GM12865 (cell line): ENCODE measurements at regions not wholly inside any gene's neighbourhood (a gene's known extent, or its start where the extent isn't known, plus 50 kb on each side); places are given as distances from the start of the nearest gene placed in this dataset.

Source experiments
- DNase-seq: peaks from one replicate; pipeline ENCODE4 v3.0.0; 2010; ENCODE audit warnings: low read depth
- H3K4me3 ChIP-seq: 2 replicates; pipeline ENCODE4 v1.5.1; 2011; ENCODE audit warnings: mild to moderate bottlenecking, low read depth, low read length, control low read depth
- CTCF ChIP-seq: IDR thresholded peaks from 2 replicates; pipeline ENCODE4 v1.5.1; 2011; ENCODE audit warnings: low read length, control low read depth, low read depth, inconsistent platforms; ENCODE audit not compliant: insufficient read depth; ENCODE audit errors: missing control alignments

GRCh38 chr6:74971633-74972032, 234.2 kb downstream of the COL12A1 start:
- no peak overlapping the region for H3K4me3 ChIP-seq
- TF ChIP-seq CTCF, result no peak
- no peak for DNase-seq

- DNase-seq, result no peak
- TF ChIP-seq CTCF, result no peak
- H3K4me3 ChIP-seq, result no peak overlapping the region
Measured at GRCh38 chr6:74969591-74970267, 236.1 kb downstream of the COL12A1 start.

GRCh38 chr6:74967821-74968220, 238.0 kb downstream of the COL12A1 start:
- DNase-seq, result no peak
- H3K4me3 ChIP-seq, result no peak overlapping the region
- TF ChIP-seq CTCF, result no peak

GRCh38 chr6:74966712-74967111, 239.1 kb downstream of the COL12A1 start:
- DNase-seq, result no peak
- TF ChIP-seq CTCF, result no peak
- no peak overlapping the region for H3K4me3 ChIP-seq

- H3K4me3 ChIP-seq, result no peak overlapping the region
- TF ChIP-seq CTCF, result no peak
- no peak for DNase-seq
Measured at GRCh38 chr6:74964871-74965441, 240.9 kb downstream of the COL12A1 start.

GRCh38 chr6:74956559-74957428, 249.1 kb downstream of the COL12A1 start:
- no peak overlapping the region for H3K4me3 ChIP-seq
- DNase-seq, result no peak
- TF ChIP-seq CTCF, result no peak
